ENCODE measurements at regions not wholly inside any gene's neighbourhood (a gene's known extent, or its start where the extent isn't known, plus 50 kb on each side); places are given as distances from the start of the nearest gene placed in this dataset.

DNA sequence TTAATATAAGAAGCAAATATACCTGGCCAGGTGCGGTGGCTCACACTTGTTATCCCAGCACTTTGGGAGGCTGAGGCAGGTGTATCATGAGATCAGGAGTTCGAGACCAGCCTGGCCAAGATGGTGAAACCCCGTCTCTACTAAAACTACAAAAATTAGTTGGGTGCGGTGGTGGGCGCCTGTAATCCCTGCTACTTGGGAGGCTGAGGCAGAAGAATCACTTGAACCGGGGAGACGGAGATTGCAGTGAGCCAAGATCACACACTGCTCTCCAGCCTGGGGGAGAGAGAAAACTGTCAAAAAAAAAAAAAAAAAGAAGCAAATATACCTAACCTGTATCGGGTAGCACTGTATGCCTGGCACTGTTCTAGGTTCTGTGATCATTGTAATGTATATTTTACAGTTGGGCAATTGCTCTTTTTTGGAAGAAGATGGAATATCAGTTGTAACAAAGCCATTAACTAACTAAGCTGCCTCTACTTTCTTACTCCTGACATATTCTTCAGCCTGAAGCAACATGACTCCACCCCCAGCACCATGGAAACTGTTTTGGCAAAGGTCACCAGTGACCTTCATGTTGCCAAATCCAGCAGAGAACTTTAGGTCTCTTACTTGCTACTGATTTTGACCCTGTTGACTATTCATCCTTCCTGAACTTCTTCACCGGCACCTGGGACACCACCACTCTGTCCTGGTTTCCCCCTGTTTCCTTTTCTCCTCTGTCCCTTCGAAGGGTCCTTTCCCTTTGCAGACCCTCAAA lies 203.8 kb downstream of the RPLP1 start:
- peaks cover 2% of the 10 kb centered on the region for H3K27me3 ChIP-seq
- in situ Hi-C loops (cut with MboI; ENCODE audit: low pct_ligation_motif_present in 1 of 4, low pct_unique_long_range_greater_than_20kb in 1 of 4, low sequenced_read_pairs in 3 of 4), result no loop called here
- TF ChIP-seq POLR2AphosphoS5 (IDR thresholded peaks at IDR 0.05), result no peak
- TF ChIP-seq, protein P1, sequence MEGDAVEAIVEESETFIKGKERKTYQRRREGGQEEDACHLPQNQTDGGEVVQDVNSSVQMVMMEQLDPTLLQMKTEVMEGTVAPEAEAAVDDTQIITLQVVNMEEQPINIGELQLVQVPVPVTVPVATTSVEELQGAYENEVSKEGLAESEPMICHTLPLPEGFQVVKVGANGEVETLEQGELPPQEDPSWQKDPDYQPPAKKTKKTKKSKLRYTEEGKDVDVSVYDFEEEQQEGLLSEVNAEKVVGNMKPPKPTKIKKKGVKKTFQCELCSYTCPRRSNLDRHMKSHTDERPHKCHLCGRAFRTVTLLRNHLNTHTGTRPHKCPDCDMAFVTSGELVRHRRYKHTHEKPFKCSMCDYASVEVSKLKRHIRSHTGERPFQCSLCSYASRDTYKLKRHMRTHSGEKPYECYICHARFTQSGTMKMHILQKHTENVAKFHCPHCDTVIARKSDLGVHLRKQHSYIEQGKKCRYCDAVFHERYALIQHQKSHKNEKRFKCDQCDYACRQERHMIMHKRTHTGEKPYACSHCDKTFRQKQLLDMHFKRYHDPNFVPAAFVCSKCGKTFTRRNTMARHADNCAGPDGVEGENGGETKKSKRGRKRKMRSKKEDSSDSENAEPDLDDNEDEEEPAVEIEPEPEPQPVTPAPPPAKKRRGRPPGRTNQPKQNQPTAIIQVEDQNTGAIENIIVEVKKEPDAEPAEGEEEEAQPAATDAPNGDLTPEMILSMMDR (IDR thresholded peaks at IDR 0.05), result no peak
- no peak for TF ChIP-seq POLR2A (IDR thresholded peaks at IDR 0.05)
- H3K27ac ChIP-seq, result no peak overlapping the region
- WGBS, 2 donors (ENCODE audit: low coverage in 1 of 2), result 87% methylated on average over 10 of the region's 10 CpGs
- H3K4me3 ChIP-seq, result no peak overlapping the region
- H3K36me3 ChIP-seq, result no peaks in the 10 kb centered on the region
- H3K9me3 ChIP-seq, result no peaks in the 10 kb centered on the region
- DNase-seq, result no peak
- H3K4me1 ChIP-seq, result no peaks in the 10 kb centered on the region
- intact Hi-C loops (cut with DNase I; ENCODE audit: low total_unique reads), result no loop called here

DNA sequence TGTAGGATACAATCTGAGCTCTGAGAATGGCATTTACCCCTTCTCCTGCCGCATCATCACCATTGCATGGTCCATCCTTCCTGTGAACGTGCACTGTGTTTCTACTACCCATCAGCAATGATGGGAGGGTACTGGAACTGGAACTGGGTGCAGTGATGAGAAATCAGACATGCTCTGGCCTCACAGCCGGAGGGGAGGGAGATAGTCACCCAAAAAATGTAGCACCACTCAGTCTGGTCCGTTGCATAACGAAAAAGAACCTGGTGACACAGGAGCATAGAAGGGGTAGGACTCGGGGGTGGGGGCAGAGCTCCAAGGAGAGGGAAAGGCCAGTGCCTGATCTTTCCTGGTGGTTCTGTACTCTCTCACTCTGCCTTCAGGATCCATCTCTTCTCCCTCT lies 205.0 kb downstream of the RPLP1 start:
- Histone ChIP-seq H3K36me3 (no peaks in the 10 kb centered on the region), H3K27ac (no peak overlapping the region), H3K4me1 (no peaks in the 10 kb centered on the region), H3K4me3 (no peak overlapping the region), H3K9me3 (no peaks in the 10 kb centered on the region), H3K27me3 (peaks cover 2% of the 10 kb centered on the region)
- WGBS, 2 donors (ENCODE audit: low coverage in 1 of 2), result 91% methylated on average over 6 of the region's 6 CpGs; no CpG with 5 or more reads in 1 of the 2 donors
- intact Hi-C loops (cut with DNase I; ENCODE audit: low total_unique reads), result no loop called here
- TF ChIP-seq EP300 (IDR thresholded peaks at IDR 0.05; ENCODE audit: low read depth), result no peak
- no peak for DNase-seq
- in situ Hi-C loops (cut with MboI; ENCODE audit: low pct_ligation_motif_present in 1 of 4, low pct_unique_long_range_greater_than_20kb in 1 of 4, low sequenced_read_pairs in 3 of 4), result no loop called here

DNA sequence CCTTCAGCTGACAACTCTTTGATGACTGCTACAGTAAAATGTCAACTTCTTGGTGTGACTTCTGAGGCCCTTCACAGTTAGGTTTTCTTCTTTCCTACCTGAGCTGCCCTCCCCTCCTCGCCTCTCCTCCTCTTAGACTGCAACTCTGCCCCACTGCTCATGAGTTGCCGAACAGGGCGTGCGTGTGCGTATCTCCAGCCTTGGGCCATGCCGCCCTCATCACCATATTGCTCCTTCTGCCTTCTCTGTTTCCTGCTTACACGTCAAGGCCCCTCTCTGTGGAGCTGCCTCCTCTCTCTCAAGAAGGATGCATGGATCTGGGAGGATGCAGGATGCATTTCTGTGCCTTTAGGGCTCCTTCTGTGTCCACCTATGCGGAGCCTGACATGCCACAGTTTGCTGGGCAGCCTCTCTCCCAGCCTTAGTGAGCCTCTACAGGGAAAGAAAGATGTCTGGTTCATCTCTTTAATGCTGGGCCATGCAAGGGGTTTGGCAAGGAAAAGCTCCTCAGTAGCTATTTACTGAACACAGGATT lies 205.9 kb downstream of the RPLP1 start:
- DNase-seq, result no peak
- Histone ChIP-seq H3K27ac (no peak overlapping the region), H3K27me3 (peaks cover 2% of the 10 kb centered on the region), H3K4me1 (no peaks in the 10 kb centered on the region), H3K4me3 (no peak overlapping the region), H3K9me3 (no peaks in the 10 kb centered on the region), H3K36me3 (no peaks in the 10 kb centered on the region)
- in situ Hi-C loops (cut with MboI; ENCODE audit: low pct_ligation_motif_present in 1 of 4, low pct_unique_long_range_greater_than_20kb in 1 of 4, low sequenced_read_pairs in 3 of 4), result no loop called here
- intact Hi-C loops (cut with DNase I; ENCODE audit: low total_unique reads), result no loop called here
- TF ChIP-seq, protein P1 (IDR thresholded peaks at IDR 0.05), result no peak
- TF ChIP-seq POLR2AphosphoS5 (IDR thresholded peaks at IDR 0.05) (no peak), EP300 (IDR thresholded peaks at IDR 0.05; ENCODE audit: low read depth) (no peak), POLR2A (IDR thresholded peaks at IDR 0.05) (no peak)
- WGBS, 2 donors (ENCODE audit: low coverage in 1 of 2), result 85 to 91% methylated on average over 4 to 8 of the region's 8 CpGs

DNA sequence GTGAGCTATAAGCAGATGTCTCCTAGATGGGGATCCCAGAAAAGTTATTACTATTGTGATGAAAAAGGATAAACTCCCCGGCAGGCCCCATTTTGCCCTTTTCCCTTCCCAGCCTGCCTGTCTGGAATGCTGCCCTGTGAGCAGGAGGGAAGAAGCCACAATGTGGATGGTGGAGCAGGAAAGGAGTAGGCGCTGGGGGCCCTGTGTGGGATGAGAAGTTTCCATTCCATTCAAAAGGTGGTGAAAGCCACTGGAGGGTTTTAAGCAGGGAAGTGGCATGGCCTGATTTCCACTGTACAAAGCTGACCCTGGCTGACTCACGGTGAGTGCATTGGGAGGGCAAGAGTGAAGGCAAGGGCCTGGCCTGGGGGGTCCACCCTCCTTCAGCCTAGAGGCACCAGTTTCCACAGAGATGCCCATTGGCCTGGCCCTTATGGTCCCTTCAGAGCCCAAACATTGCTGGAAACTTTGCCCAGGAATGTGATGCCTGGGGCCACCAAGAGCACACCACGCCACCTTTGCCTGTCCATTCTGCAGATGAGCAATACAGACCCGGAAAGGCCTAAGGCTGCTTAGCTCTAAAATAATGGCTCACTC lies 206.9 kb downstream of the RPLP1 start:
- in situ Hi-C loops (cut with MboI; ENCODE audit: low pct_ligation_motif_present in 1 of 4, low pct_unique_long_range_greater_than_20kb in 1 of 4, low sequenced_read_pairs in 3 of 4), result no loop called here
- no peaks in the 10 kb centered on the region for H3K36me3 ChIP-seq
- intact Hi-C loops (cut with DNase I; ENCODE audit: low total_unique reads), result no loop called here
- no peak overlapping the region for H3K4me3 ChIP-seq
- WGBS, 2 donors (ENCODE audit: low coverage in 1 of 2), result 97% methylated on average over 5 of the region's 5 CpGs; no CpG with 5 or more reads in 1 of the 2 donors
- TF ChIP-seq POLR2AphosphoS5 (IDR thresholded peaks at IDR 0.05), result no peak
- no peak for TF ChIP-seq POLR2A (IDR thresholded peaks at IDR 0.05)
- TF ChIP-seq EP300 (IDR thresholded peaks at IDR 0.05; ENCODE audit: low read depth), result no peak
- H3K4me1 ChIP-seq, result no peaks in the 10 kb centered on the region
- H3K27me3 ChIP-seq, result no peaks in the 10 kb centered on the region
- H3K9me3 ChIP-seq, result no peaks in the 10 kb centered on the region
- no peak overlapping the region for H3K27ac ChIP-seq
- DNase-seq, result no peak

DNA sequence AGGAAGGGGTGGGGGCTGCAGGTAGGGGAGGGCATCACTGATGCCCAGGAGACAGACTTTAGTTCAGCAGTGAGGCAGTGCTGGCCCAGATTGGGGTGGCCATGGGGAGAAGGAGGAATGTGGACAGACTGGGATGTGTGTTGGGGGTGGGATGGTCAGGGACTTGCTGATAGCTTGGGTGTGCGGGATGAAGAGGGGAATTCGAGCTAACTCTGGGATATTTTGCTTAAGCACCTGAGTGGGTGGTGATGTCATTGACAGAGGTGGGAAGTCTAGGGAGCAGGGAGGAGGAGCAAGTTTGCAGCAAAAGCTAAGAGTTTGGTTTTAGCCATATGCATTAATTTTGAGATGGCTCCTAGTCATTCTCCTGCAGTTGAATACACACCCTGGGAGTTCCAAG lies 207.5 kb downstream of the RPLP1 start:
- no peaks in the 10 kb centered on the region for H3K4me1 ChIP-seq
- WGBS, 2 donors (ENCODE audit: low coverage in 1 of 2), result 85 to 100% methylated on average over 2 of the region's 2 CpGs
- H3K27me3 ChIP-seq, result no peaks in the 10 kb centered on the region
- DNase-seq, result no peak
- intact Hi-C loops (cut with DNase I; ENCODE audit: low total_unique reads) (no loop called here), in situ Hi-C loops (cut with MboI; ENCODE audit: low pct_ligation_motif_present in 1 of 4, low pct_unique_long_range_greater_than_20kb in 1 of 4, low sequenced_read_pairs in 3 of 4) (no loop called here)
- H3K36me3 ChIP-seq, result no peaks in the 10 kb centered on the region
- H3K27ac ChIP-seq, result no peak overlapping the region
- H3K9me3 ChIP-seq, result no peaks in the 10 kb centered on the region
- TF ChIP-seq POLR2AphosphoS5 (IDR thresholded peaks at IDR 0.05) (no peak), EP300 (IDR thresholded peaks at IDR 0.05; ENCODE audit: low read depth) (no peak), POLR2A (IDR thresholded peaks at IDR 0.05) (no peak)
- TF ChIP-seq, protein P1 (IDR thresholded peaks at IDR 0.05), result no peak
- H3K4me3 ChIP-seq, result no peak overlapping the region
